IMR-90 (cell line): ENCODE measurements at regions not wholly inside any gene's neighbourhood (a gene's known extent, or its start where the extent isn't known, plus 50 kb on each side); places are given as distances from the start of the nearest gene placed in this dataset.

ENCODE experiments used
- ATAC-seq: fragments of 200-7000 bp; cut with Tn5 transposase; 2 replicates; pipeline ENCODE4 v1.9.1; 2020; ENCODE audit warnings: low read depth, mild to moderate bottlenecking, moderate library complexity
- BruUV-seq: library from RNA; stranded (reverse); fragments of 400-500 nt; replicated peaks from 2 replicates; lab custom pipeline; 2021; lab: Mats Ljungman, UMichigan
- CTCF ChIA-PET: fragments of 300-600 bp; formaldehyde crosslinking; extraction: SDS; loops from one replicate; lab custom pipeline; 2021; ENCODE audit warnings: antibody characterized with exemption; lab: Yijun Ruan, JAX
- POLR2A ChIA-PET: fragments of 300-600 bp; sonication (Branson Sonifier 250); formaldehyde crosslinking; loops from one replicate; lab custom pipeline; 2022; ENCODE audit warnings: antibody characterized with exemption; ENCODE audit not compliant: unreplicated experiment; lab: Charles Lee
- DNase-seq: peaks from one replicate; pipeline ENCODE4 v3.0.0; 2013
- H2AFZ ChIP-seq: replicated peaks from 2 replicates; pipeline ENCODE3; 2013; ENCODE audit warnings: low read length, mild to moderate bottlenecking; ENCODE audit not compliant: poor library complexity
- H2AK5ac ChIP-seq: 2 replicates; pipeline ENCODE4 v1.6.1; 2013; ENCODE audit warnings: low read depth, low read length, inconsistent platforms
- H2AK9ac ChIP-seq: replicated peaks from 2 replicates; pipeline ENCODE3; 2013; ENCODE audit warnings: mild to moderate bottlenecking, low read depth, low read length, moderate library complexity; ENCODE audit not compliant: poor library complexity
- H2BK120ac ChIP-seq: 2 replicates; pipeline ENCODE4 v1.6.1; 2013; ENCODE audit warnings: low read depth, low read length, inconsistent platforms
- H2BK15ac ChIP-seq: 3 replicates; pipeline ENCODE4 v1.6.1; 2013; ENCODE audit warnings: low read depth, low read length, inconsistent platforms
- H2BK20ac ChIP-seq: 2 replicates; pipeline ENCODE4 v1.6.1; 2013; ENCODE audit warnings: low read depth, mild to moderate bottlenecking, inconsistent platforms, low read length, moderate library complexity
- H2BK5ac ChIP-seq: 2 replicates; pipeline ENCODE4 v1.6.1; 2013; ENCODE audit warnings: mild to moderate bottlenecking, low read depth, low read length, inconsistent platforms; ENCODE audit not compliant: poor library complexity, severe bottlenecking
- H3K14ac ChIP-seq: replicated peaks from 2 replicates; pipeline ENCODE4 v1.6.1; 2013; ENCODE audit warnings: low read depth, low read length, inconsistent platforms
- H3K18ac ChIP-seq: 2 replicates; pipeline ENCODE4 v1.6.1; 2013; ENCODE audit warnings: low read depth, low read length, control low read depth
- H3K23ac ChIP-seq: 2 replicates; pipeline ENCODE4 v1.6.1; 2013; ENCODE audit warnings: low read depth, low read length, inconsistent platforms
- H3K27ac ChIP-seq: 2 replicates; pipeline ENCODE4 v1.5.1; 2013; ENCODE audit warnings: mild to moderate bottlenecking, control low read depth, low read length; ENCODE audit not compliant: insufficient read depth
- H3K27me3 ChIP-seq: 2 replicates; pipeline ENCODE4 v1.6.1; 2013; ENCODE audit warnings: low read length; ENCODE audit not compliant: control insufficient read depth, insufficient read depth
- H3K36me3 ChIP-seq: 2 replicates; pipeline ENCODE4 v1.6.1; 2013; ENCODE audit warnings: low read length, mixed read lengths; ENCODE audit not compliant: control insufficient read depth, insufficient read depth
- H3K4ac ChIP-seq: 2 replicates; pipeline ENCODE4 v1.6.1; 2013; ENCODE audit warnings: low read depth, low read length, inconsistent platforms
- H3K4me1 ChIP-seq: 2 replicates; pipeline ENCODE4 v1.6.1; 2013; ENCODE audit warnings: low read length, mixed read lengths; ENCODE audit not compliant: control insufficient read depth, insufficient read depth
- H3K4me2 ChIP-seq: 2 replicates; pipeline ENCODE4 v1.6.1; 2013; ENCODE audit warnings: low read depth, mild to moderate bottlenecking, control low read depth, low read length, moderate library complexity
- H3K4me3 ChIP-seq: 2 replicates; pipeline ENCODE4 v1.5.1; 2013; ENCODE audit warnings: low read depth, mild to moderate bottlenecking, control low read depth, low read length, moderate library complexity; ENCODE audit not compliant: insufficient read depth
- H3K56ac ChIP-seq: 2 replicates; pipeline ENCODE4 v1.6.1; 2013; ENCODE audit warnings: low read length, inconsistent platforms; ENCODE audit not compliant: insufficient read depth; ENCODE audit errors: extremely low read depth
- H3K79me1 ChIP-seq, 2 experiments: 2 replicates each; pipeline ENCODE4 v1.6.1; 2013; ENCODE audit warnings: low read length in 2 of 2, inconsistent platforms in 1 of 2, low read depth in 1 of 2
- H3K9ac ChIP-seq: 2 replicates; pipeline ENCODE4 v1.6.1; 2013; ENCODE audit warnings: low read depth, low read length, control low read depth
- H3K9me1 ChIP-seq: 2 replicates; pipeline ENCODE4 v1.6.1; 2013; ENCODE audit warnings: low read length, inconsistent platforms; ENCODE audit not compliant: insufficient read depth
- H3K9me3 ChIP-seq: 2 replicates; pipeline ENCODE4 v1.6.1; 2013; ENCODE audit warnings: low read length; ENCODE audit not compliant: control insufficient read depth, insufficient read depth
- H4K20me1 ChIP-seq: 2 replicates; pipeline ENCODE4 v1.6.1; 2013; ENCODE audit warnings: low read length, inconsistent platforms; ENCODE audit not compliant: insufficient read depth
- H4K5ac ChIP-seq: 2 replicates; pipeline ENCODE4 v1.6.1; 2013; ENCODE audit warnings: mild to moderate bottlenecking, low read depth, low read length, control low read depth
- H4K8ac ChIP-seq, 2 experiments: 2 replicates each; pipeline ENCODE4 v1.6.1; 2013; ENCODE audit warnings: low read depth in 2 of 2, low read length in 2 of 2, control low read depth in 1 of 2, inconsistent platforms in 1 of 2
- H4K91ac ChIP-seq: 2 replicates; pipeline ENCODE4 v1.6.1; 2013; ENCODE audit warnings: low read depth, low read length, inconsistent platforms; ENCODE audit not compliant: insufficient read depth
- MAZ ChIP-seq: IDR thresholded peaks from 2 replicates; pipeline ENCODE4 v1.6.1; 2012; ENCODE audit warnings: low read depth, mild to moderate bottlenecking, low read length, improper control_type of control experiment, moderate library complexity, borderline replicate concordance
- USF2 ChIP-seq: fragments of 150-350 bp; IDR thresholded peaks from 2 replicates; pipeline ENCODE4 v1.6.1; 2017; ENCODE audit warnings: mild to moderate bottlenecking, antibody characterized with exemption, low read length, low read depth
- WGBS, 2 experiments: methylation state at CpG; one replicate each; pipeline versions ENCODE4 v1.1.5 to v1.1.7; 2013; ENCODE audit warnings: missing lambda C conversion rate in 2 of 2; ENCODE audit not compliant: insufficient read length in 1 of 2; ENCODE audit errors: extremely low coverage in 2 of 2; 5-methylcytosine and 5-hydroxymethylcytosine counted together
- dilution Hi-C: fragments of 300-500 bp; cut with HindIII; formaldehyde crosslinking; loops from one replicate; pipeline ENCODE4 v1.14.3; 2018; ENCODE audit warnings: low sequenced_read_pairs; ENCODE audit not compliant: unreplicated experiment
- in situ Hi-C: fragments of 300-500 bp; cut with MboI; formaldehyde crosslinking; loops from 3 replicates; pipeline ENCODE4 v1.14.3; 2019; ENCODE audit warnings: low sequenced_read_pairs, inconsistent platforms, mixed read lengths
- intact Hi-C: fragments of 100-400 bp; cut with micrococcal nuclease; formaldehyde crosslinking; loops from 2 replicates; pipeline ENCODE4 v1.10.0; 2022

- Histone ChIP-seq H3K23ac (no peak overlapping the region), H3K18ac (no peak overlapping the region), H3K9me3 (peaks cover 3% of the 10 kb centered on the region; the same call in 1 of the 2 replicates), H4K91ac (no peak overlapping the region), H2BK20ac (no peak overlapping the region), H3K79me1 (no peaks in the 10 kb centered on the region), H2BK120ac (no peak overlapping the region), H3K27ac (no peak overlapping the region), H4K5ac (no peak overlapping the region), H3K4me1 (no peaks in the 10 kb centered on the region), H4K8ac (no peak overlapping the region), H2AFZ (no peak overlapping the region), H3K9me1 (no peaks in the 10 kb centered on the region), H2AK9ac (no peak overlapping the region), H3K14ac (no peak overlapping the region), H2BK15ac (no peak overlapping the region), H3K56ac (no peak overlapping the region), H3K4me3 (no peak overlapping the region), H3K27me3 (no peaks in the 10 kb centered on the region), H4K20me1 (no peaks in the 10 kb centered on the region), H3K4me2 (no peak overlapping the region), H3K36me3 (no peaks in the 10 kb centered on the region), H2AK5ac (no peak overlapping the region), H3K4ac (no peak overlapping the region), H3K9ac (no peak overlapping the region), H2BK5ac (no peak overlapping the region)
- in situ Hi-C loops (no loop called here), intact Hi-C loops (no loop called here), dilution Hi-C loops (no loop called here)
- no CpG with 5 or more reads among the region's 3 CpGs for WGBS, 2 experiments
- ATAC-seq (no peak), DNase-seq (no peak)
- CTCF ChIA-PET, result no interaction called here
- POLR2A ChIA-PET, result no interaction called here
- no peak for TF ChIP-seq USF2
- TF ChIP-seq MAZ, result no peak
- no TSS peak for BruUV-seq
Measured at GRCh38 chr12:61654698-61655097, 605.5 kb upstream of the USP15 start.
